ENCODE measurements at regions not wholly inside any gene's neighbourhood (a gene's known extent, or its start where the extent isn't known, plus 50 kb on each side); places are given as distances from the start of the nearest gene placed in this dataset.

DNA sequence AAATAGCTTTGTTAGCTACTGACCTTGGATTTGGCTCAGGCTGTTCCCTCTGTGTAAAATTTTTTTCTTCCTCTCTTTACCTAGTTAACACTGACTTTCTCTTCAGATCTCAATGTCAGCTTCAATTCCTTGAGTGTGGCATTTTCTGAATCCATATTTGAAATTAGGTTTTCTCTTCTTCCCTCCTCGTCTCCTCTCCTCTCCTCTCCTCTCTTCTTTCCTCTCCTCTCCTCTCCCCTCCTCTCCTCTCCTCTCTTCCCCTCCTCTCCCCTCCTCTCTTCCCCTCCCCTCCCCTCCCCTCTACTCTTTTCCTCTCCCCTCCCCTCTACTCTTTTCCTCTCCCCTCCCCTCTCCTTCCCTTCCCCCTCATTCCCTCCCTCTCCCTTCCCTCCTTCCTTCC, 453.3 kb downstream of the BMP2 start:
- H3K4me3 ChIP-seq (ENCODE audit: insufficient read depth, low read length, poor library complexity, severe bottlenecking) = no peak overlapping the region
- no peaks in the 10 kb centered on the region for H3K79me2 ChIP-seq (ENCODE audit: insufficient read depth, low read length)
- no peak overlapping the region for H3K27ac ChIP-seq (ENCODE audit: low read depth, low read length)
- H3K36me3 ChIP-seq (ENCODE audit: low read length) = no peaks in the 10 kb centered on the region
- no peaks in the 10 kb centered on the region for H3K9me3 ChIP-seq (ENCODE audit: insufficient read depth, low read length)
- H3F3A ChIP-seq (ENCODE audit: insufficient read depth) = no peaks in the 10 kb centered on the region
- H3K27me3 ChIP-seq (ENCODE audit: low read length) = no peaks in the 10 kb centered on the region
- no peak overlapping the region for H2AFZ ChIP-seq (ENCODE audit: low read depth, low read length, severe bottlenecking)
- no peaks in the 10 kb centered on the region for H4K20me1 ChIP-seq (ENCODE audit: low read depth, low read length)
- TF ChIP-seq EZH2phosphoT487 (conservative IDR thresholded peaks at IDR 0.05; ENCODE audit: low read length) (no peak), CTCF (IDR thresholded peaks at IDR 0.05; ENCODE audit: insufficient read depth, low read length, poor library complexity, severe bottlenecking) (no peak)
- H3K9ac ChIP-seq (ENCODE audit: low read length) = no peak overlapping the region
- H3K9me2 ChIP-seq (replicated peaks; ENCODE audit: insufficient read depth, low read length) = no peaks in the 10 kb centered on the region
- no peak overlapping the region for H3K4me2 ChIP-seq (ENCODE audit: low read depth, low read length, poor library complexity, severe bottlenecking)

GRCh38 chr20:7226156-7226555, 458.7 kb downstream of the BMP2 start:
- no peak overlapping the region for H3K4me3 ChIP-seq (ENCODE audit: insufficient read depth, low read length, poor library complexity, severe bottlenecking)
- TF ChIP-seq EZH2phosphoT487 (conservative IDR thresholded peaks at IDR 0.05; ENCODE audit: low read length) (no peak), CTCF (IDR thresholded peaks at IDR 0.05; ENCODE audit: insufficient read depth, low read length, poor library complexity, severe bottlenecking) (no peak)
- H3K9me3 ChIP-seq (ENCODE audit: insufficient read depth, low read length) = no peaks in the 10 kb centered on the region
- H3K27me3 ChIP-seq (ENCODE audit: low read length) = no peaks in the 10 kb centered on the region
- no peak overlapping the region for H3K27ac ChIP-seq (ENCODE audit: low read depth, low read length)
- H3K79me2 ChIP-seq (ENCODE audit: insufficient read depth, low read length) = no peaks in the 10 kb centered on the region
- no peaks in the 10 kb centered on the region for H3K36me3 ChIP-seq (ENCODE audit: low read length)
- H4K20me1 ChIP-seq (ENCODE audit: low read depth, low read length) = no peaks in the 10 kb centered on the region
- no peaks in the 10 kb centered on the region for H3F3A ChIP-seq (ENCODE audit: insufficient read depth)
- no peak overlapping the region for H3K4me2 ChIP-seq (ENCODE audit: low read depth, low read length, poor library complexity, severe bottlenecking)
- H2AFZ ChIP-seq (ENCODE audit: low read depth, low read length, severe bottlenecking) = no peak overlapping the region
- no peaks in the 10 kb centered on the region for H3K9me2 ChIP-seq (replicated peaks; ENCODE audit: insufficient read depth, low read length)
- no peak overlapping the region for H3K9ac ChIP-seq (ENCODE audit: low read length)

GRCh38 chr20:7231303-7231702, 463.8 kb downstream of the BMP2 start:
- Histone ChIP-seq H3K79me2 (ENCODE audit: insufficient read depth, low read length) (no peaks in the 10 kb centered on the region), H2AFZ (ENCODE audit: low read depth, low read length, severe bottlenecking) (no peak overlapping the region), H3K36me3 (ENCODE audit: low read length) (no peaks in the 10 kb centered on the region), H4K20me1 (ENCODE audit: low read depth, low read length) (no peaks in the 10 kb centered on the region), H3K9me3 (ENCODE audit: insufficient read depth, low read length) (no peaks in the 10 kb centered on the region; the same call in 1 of the 2 replicates), H3K9ac (ENCODE audit: low read length) (no peak overlapping the region), H3K4me2 (ENCODE audit: low read depth, low read length, poor library complexity, severe bottlenecking) (no peak overlapping the region), H3K27me3 (ENCODE audit: low read length) (no peaks in the 10 kb centered on the region), H3K9me2 (replicated peaks; ENCODE audit: insufficient read depth, low read length) (no peaks in the 10 kb centered on the region), H3F3A (ENCODE audit: insufficient read depth) (no peaks in the 10 kb centered on the region), H3K4me3 (ENCODE audit: insufficient read depth, low read length, poor library complexity, severe bottlenecking) (no peak overlapping the region), H3K27ac (ENCODE audit: low read depth, low read length) (no peak overlapping the region)
- TF ChIP-seq CTCF (IDR thresholded peaks at IDR 0.05; ENCODE audit: insufficient read depth, low read length, poor library complexity, severe bottlenecking) = no peak
- no peak for TF ChIP-seq EZH2phosphoT487 (conservative IDR thresholded peaks at IDR 0.05; ENCODE audit: low read length)
